Naive B cell (primary cell): ENCODE measurements at regions not wholly inside any gene's neighbourhood (a gene's known extent, or its start where the extent isn't known, plus 50 kb on each side); places are given as distances from the start of the nearest gene placed in this dataset.
"Not testable (repeated sequence)": the region's sequence is repeated elsewhere in the genome, so short reads cannot be mapped to it uniquely, and the experiment has no call there.

Experiments used
- ATAC-seq, 2 donors: fragments of 150-1000 bp; cut with Tn5 transposase; 2 replicates each; pipeline ENCODE4 v1.10.0; 2021; ENCODE audit warnings: low read depth in 2 of 2, mild to moderate bottlenecking in 2 of 2, moderate library complexity in 2 of 2
- DNase-seq: peaks from one replicate; pipeline ENCODE4 v3.0.0; 2022
- H3K27ac Mint-ChIP-seq, 6 donors: one replicate each; pipeline ENCODE4 v1.8.0; 2020 to 2022; ENCODE audit warnings: mild to moderate bottlenecking in 6 of 6, mixed read lengths in 6 of 6, moderate library complexity in 5 of 6, inconsistent platforms in 2 of 6
- H3K27me3 Mint-ChIP-seq, 3 donors: one replicate each; pipeline ENCODE4 v1.8.0; 2021 to 2022; ENCODE audit warnings: mixed read lengths in 3 of 3, mild to moderate bottlenecking in 1 of 3
- H3K36me3 Mint-ChIP-seq, 2 donors: one replicate each; pipeline ENCODE4 v1.8.0; 2020 to 2022; ENCODE audit warnings: mixed read lengths in 2 of 2, inconsistent platforms in 1 of 2, mild to moderate bottlenecking in 1 of 2
- H3K4me1 Mint-ChIP-seq, 3 donors: one replicate each; pipeline ENCODE4 v1.8.0; 2020 to 2022; ENCODE audit warnings: mixed read lengths in 3 of 3, inconsistent platforms in 1 of 3, mild to moderate bottlenecking in 1 of 3, moderate library complexity in 1 of 3
- H3K4me3 Mint-ChIP-seq, 8 donors: one replicate each; pipeline ENCODE4 v1.8.0; 2020 to 2022; ENCODE audit warnings: mild to moderate bottlenecking in 8 of 8, mixed read lengths in 8 of 8, moderate library complexity in 8 of 8, inconsistent platforms in 2 of 8
- H3K9me3 Mint-ChIP-seq, 7 donors: one replicate each; pipeline ENCODE4 v1.8.0; 2020 to 2022; ENCODE audit warnings: mixed read lengths in 7 of 7, mild to moderate bottlenecking in 5 of 7, inconsistent platforms in 2 of 7, moderate library complexity in 1 of 7

GRCh38 chr6:93639126-93639525, 219.8 kb upstream of the EPHA7 start:
- Mint-ChIP-seq H3K4me1 (no peaks in the 10 kb centered on the region), H3K27ac (no peak overlapping the region)

DNA sequence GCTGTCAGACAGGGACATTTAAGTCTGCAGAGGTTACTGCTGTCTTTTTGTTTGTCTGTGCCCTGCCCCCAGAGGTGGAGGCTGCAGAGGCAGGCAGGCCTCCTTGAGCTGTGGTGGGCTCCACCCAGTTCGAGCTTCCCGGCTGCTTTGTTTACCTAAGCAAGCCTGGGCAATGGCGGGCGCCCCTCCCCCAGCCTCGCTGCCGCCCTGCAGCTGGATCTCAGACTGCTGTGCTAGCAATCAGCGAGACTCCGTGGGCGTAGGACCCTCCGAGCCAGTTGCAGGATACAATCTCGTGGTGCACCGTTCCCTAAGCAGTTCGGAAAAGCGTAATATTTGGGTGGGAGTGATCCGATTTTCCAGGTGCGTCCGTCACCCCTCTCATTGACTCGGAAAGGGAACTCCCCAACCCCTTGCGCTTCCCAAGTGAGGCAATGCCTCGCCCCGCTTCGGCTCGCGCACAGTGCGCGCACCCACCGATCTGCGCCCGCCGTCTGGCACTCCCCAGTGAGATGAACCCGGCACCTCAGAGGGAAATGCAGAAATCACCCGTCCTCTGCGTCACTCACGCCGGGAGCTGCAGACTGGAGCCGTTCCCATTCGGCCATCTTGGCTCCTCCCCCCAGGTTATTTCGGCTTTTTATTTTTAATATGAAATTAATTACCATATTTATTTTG, 217.8 kb upstream of the EPHA7 start:
- not testable (repeated sequence) for H3K9me3 Mint-ChIP-seq, DNase-seq, H3K4me1 Mint-ChIP-seq, H3K4me3 Mint-ChIP-seq, H3K27ac Mint-ChIP-seq, H3K27me3 Mint-ChIP-seq, H3K36me3 Mint-ChIP-seq, ATAC-seq

More at GRCh38 chr6:93639126-93639525, 219.8 kb upstream of the EPHA7 start:
- no peaks in the 10 kb centered on the region for H3K36me3 Mint-ChIP-seq
- DNase-seq: no peak
- peaks cover 0 to 8% (median 0%) of the 10 kb centered on the region in 7 donors for H3K9me3 Mint-ChIP-seq
- H3K4me3 Mint-ChIP-seq: no peak overlapping the region
- no peak for ATAC-seq
- H3K27me3 Mint-ChIP-seq: no peaks in the 10 kb centered on the region

GRCh38 chr6:93624408-93624807, 205.0 kb upstream of the EPHA7 start:
- Mint-ChIP-seq H3K9me3 (peaks cover 0 to 11% (median 3%) of the 10 kb centered on the region in 7 donors), H3K36me3 (no peaks in the 10 kb centered on the region), H3K4me3 (no peak overlapping the region), H3K27ac (no peak overlapping the region), H3K27me3 (no peaks in the 10 kb centered on the region), H3K4me1 (no peaks in the 10 kb centered on the region)
- no peak for ATAC-seq
- DNase-seq: no peak

DNA sequence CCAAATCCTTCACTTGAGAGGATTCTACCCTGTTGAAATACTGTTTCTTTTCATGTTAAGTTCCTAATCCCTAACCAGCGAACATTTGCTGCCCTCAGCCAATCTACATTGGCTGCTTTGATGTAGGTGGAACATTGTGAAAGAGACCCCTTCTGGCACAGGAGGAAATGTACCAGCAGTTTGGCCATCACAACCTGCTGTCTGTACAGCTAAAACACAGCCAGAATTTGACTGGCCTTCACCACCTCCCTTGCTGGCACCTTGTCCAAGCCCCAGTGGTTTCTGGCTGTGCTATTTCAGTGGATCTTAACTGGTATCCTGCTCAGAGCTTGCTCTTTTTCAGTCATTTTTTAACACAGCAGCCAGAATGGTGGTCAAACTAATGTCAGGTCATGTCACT, 202.1 kb upstream of the EPHA7 start:
- no peak for ATAC-seq
- Mint-ChIP-seq H3K27ac (peak overlapping the region in 1 of 6 donors; percentile 4), H3K4me3 (no peak overlapping the region), H3K36me3 (no peaks in the 10 kb centered on the region), H3K9me3 (peaks cover 0 to 11% (median 5%) of the 10 kb centered on the region in 7 donors), H3K27me3 (no peaks in the 10 kb centered on the region), H3K4me1 (no peaks in the 10 kb centered on the region)
- DNase-seq: no peak

DNA sequence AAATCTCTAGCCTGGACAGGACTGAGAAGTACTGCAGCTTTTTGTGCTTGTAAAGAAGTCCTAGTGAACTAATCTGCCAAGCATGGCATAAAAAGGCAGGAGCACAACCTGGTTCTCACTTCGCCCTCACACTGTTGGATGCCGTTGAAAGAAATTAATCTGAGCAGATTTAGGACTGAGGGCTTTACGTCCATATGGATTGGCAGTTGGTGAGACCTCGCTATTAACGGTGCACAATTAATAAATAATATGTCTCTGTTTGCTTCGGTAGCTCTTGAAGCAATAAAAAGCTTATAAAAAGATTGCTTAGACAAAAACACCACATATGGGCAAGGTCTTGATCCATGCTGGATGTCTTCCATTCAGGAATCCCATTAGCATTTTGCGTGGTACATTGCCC, 185.6 kb upstream of the EPHA7 start:
- peaks cover 0 to 4% (median 0%) of the 10 kb centered on the region in 7 donors for H3K9me3 Mint-ChIP-seq
- no peaks in the 10 kb centered on the region for H3K27me3 Mint-ChIP-seq
- no peaks in the 10 kb centered on the region for H3K36me3 Mint-ChIP-seq
- DNase-seq (no peak), ATAC-seq (no peak)
- no peak overlapping the region for H3K4me3 Mint-ChIP-seq
- H3K4me1 Mint-ChIP-seq: no peaks in the 10 kb centered on the region
- no peak overlapping the region for H3K27ac Mint-ChIP-seq

GRCh38 chr6:93592417-93592816, 173.1 kb upstream of the EPHA7 start:
- H3K9me3 Mint-ChIP-seq: peaks cover 0 to 8% (median 0%) of the 10 kb centered on the region in 7 donors
- ATAC-seq: no peak
- H3K27ac Mint-ChIP-seq: no peak overlapping the region
- DNase-seq: no peak
- H3K4me3 Mint-ChIP-seq: no peak overlapping the region
- H3K36me3 Mint-ChIP-seq: no peaks in the 10 kb centered on the region
- H3K27me3 Mint-ChIP-seq: no peaks in the 10 kb centered on the region
- H3K4me1 Mint-ChIP-seq: no peaks in the 10 kb centered on the region

GRCh38 chr6:93586306-93586705, 166.9 kb upstream of the EPHA7 start:
- Mint-ChIP-seq H3K36me3 (no peaks in the 10 kb centered on the region), H3K9me3 (peaks cover 0 to 4% (median 0%) of the 10 kb centered on the region in 7 donors), H3K4me3 (no peak overlapping the region), H3K27me3 (no peaks in the 10 kb centered on the region), H3K4me1 (no peaks in the 10 kb centered on the region), H3K27ac (no peak overlapping the region)
- ATAC-seq (no peak), DNase-seq (no peak)

DNA sequence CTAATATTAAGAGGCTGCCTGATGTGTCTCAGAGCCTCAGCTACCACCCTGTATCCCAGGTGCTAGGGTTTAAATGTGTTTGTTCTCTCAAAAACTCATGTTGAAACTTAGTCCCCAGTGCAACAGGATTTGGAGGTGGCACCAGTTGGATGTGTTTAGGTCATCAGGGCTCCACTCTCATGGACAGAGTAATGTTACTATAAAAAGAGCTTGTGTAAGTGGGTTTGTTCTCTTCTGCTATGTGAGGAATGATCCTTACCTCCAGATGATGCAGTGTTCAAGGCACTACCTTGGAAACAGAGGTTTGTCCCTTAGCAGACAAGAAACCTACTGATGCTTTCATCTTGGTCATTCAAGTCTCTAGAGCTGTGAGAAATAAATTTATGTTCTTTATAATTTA, 164.9 kb upstream of the EPHA7 start:
- DNase-seq (no peak), ATAC-seq (no peak)
- Mint-ChIP-seq H3K27ac (no peak overlapping the region), H3K4me3 (no peak overlapping the region), H3K36me3 (no peaks in the 10 kb centered on the region), H3K9me3 (peaks cover 0 to 2% (median 0%) of the 10 kb centered on the region in 7 donors), H3K4me1 (no peaks in the 10 kb centered on the region), H3K27me3 (no peaks in the 10 kb centered on the region)

DNA sequence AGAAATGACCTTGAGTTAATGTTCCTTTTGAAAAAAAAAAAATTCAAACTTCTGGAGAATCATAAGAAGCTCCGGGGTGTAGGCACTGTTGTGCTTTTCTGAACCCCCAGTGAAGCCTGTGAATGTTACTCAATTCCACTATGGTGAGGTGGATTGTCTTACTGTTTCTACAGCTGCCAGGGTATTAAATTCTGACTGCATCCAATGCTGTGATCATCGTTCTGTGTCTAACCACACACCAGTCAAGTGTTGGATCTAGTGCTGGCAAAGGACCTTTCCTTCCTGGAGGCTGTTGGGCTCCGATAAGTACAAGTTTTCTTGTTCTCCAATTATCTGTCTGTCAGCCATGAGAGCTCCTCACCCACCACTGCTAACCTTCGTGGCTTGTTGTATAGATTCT, 162.0 kb upstream of the EPHA7 start:
- ATAC-seq (no peak), DNase-seq (no peak)
- Mint-ChIP-seq H3K27ac (no peak overlapping the region), H3K9me3 (peaks cover 0 to 1% (median 0%) of the 10 kb centered on the region in 7 donors), H3K4me3 (no peak overlapping the region), H3K4me1 (no peaks in the 10 kb centered on the region), H3K36me3 (no peaks in the 10 kb centered on the region), H3K27me3 (no peaks in the 10 kb centered on the region)

DNA sequence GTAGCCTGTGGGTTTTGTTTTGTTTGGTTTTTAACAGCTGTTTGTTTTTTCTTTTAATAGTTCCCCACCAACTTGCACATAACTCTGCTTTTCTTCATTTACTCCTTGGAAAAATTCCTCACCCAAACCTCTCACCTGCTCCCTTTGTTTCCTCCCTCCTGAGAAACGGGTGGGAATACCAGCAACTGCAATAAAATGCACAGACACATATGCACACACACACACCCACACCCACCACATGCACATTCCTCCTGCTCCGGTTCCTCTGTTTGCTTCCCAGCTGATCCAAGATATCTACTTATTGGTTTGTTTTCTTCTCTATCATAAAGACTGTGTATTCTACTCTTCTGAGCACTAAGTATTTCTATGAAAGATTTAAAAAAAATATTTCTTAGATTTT, 161.1 kb upstream of the EPHA7 start:
- H3K36me3 Mint-ChIP-seq: no peaks in the 10 kb centered on the region
- peaks cover 0 to 1% (median 0%) of the 10 kb centered on the region in 7 donors for H3K9me3 Mint-ChIP-seq
- DNase-seq (no peak), ATAC-seq (no peak)
- no peak overlapping the region for H3K27ac Mint-ChIP-seq
- H3K4me1 Mint-ChIP-seq: no peaks in the 10 kb centered on the region
- no peaks in the 10 kb centered on the region for H3K27me3 Mint-ChIP-seq
- H3K4me3 Mint-ChIP-seq: no peak overlapping the region

- Mint-ChIP-seq H3K9me3 (no peaks in the 10 kb centered on the region), H3K36me3 (no peaks in the 10 kb centered on the region), H3K4me3 (no peak overlapping the region), H3K27ac (no peak overlapping the region), H3K27me3 (no peaks in the 10 kb centered on the region), H3K4me1 (no peaks in the 10 kb centered on the region)
- no peak for ATAC-seq
- DNase-seq: no peak
Observed at GRCh38 chr6:93575495-93576267, 156.3 kb upstream of the EPHA7 start.

DNA sequence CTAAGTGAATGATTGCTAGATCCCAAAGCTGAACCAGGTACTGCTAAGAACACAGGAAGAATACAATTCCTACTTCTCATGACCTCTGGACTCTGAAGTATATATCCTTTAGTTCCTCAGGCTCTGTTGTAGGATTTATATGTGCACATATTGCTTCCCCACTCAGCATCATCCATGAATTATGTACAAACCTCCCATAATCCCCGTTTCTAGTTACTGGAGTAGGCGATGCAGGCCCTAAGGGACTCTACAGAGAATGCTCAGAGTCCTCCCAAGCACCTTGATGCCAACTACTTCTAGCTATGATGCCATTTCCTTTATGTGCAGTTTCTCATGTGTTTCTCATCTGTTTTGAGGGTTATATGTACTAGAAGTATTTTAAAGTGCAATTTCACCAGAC, 154.9 kb upstream of the EPHA7 start:
- H3K4me1 Mint-ChIP-seq: no peaks in the 10 kb centered on the region
- DNase-seq (no peak), ATAC-seq (no peak)
- H3K9me3 Mint-ChIP-seq: no peaks in the 10 kb centered on the region
- no peak overlapping the region for H3K4me3 Mint-ChIP-seq
- H3K27me3 Mint-ChIP-seq: no peaks in the 10 kb centered on the region
- H3K36me3 Mint-ChIP-seq: no peaks in the 10 kb centered on the region
- H3K27ac Mint-ChIP-seq: no peak overlapping the region

GRCh38 chr6:93571346-93571745, 152.0 kb upstream of the EPHA7 start:
- Mint-ChIP-seq H3K27me3 (no peaks in the 10 kb centered on the region), H3K27ac (no peak overlapping the region), H3K36me3 (no peaks in the 10 kb centered on the region), H3K4me3 (no peak overlapping the region), H3K4me1 (no peaks in the 10 kb centered on the region), H3K9me3 (peaks cover 0 to under 1% (median 0%) of the 10 kb centered on the region in 7 donors)
- DNase-seq (no peak), ATAC-seq (no peak)

GRCh38 chr6:93568169-93568568, 148.8 kb upstream of the EPHA7 start:
- Mint-ChIP-seq H3K9me3 (peaks cover 0 to 4% (median 0%) of the 10 kb centered on the region in 7 donors), H3K36me3 (no peaks in the 10 kb centered on the region), H3K27me3 (no peaks in the 10 kb centered on the region), H3K4me1 (no peaks in the 10 kb centered on the region), H3K27ac (no peak overlapping the region), H3K4me3 (no peak overlapping the region)
- ATAC-seq: no peak
- no peak for DNase-seq
